K562 (cell line): ENCODE measurements at regions not wholly inside any gene's neighbourhood (a gene's known extent, or its start where the extent isn't known, plus 50 kb on each side); places are given as distances from the start of the nearest gene placed in this dataset.

Experiments used
- ATAC-seq: fragments of 200-7000 bp; cut with Tn5 transposase; 3 replicates; pipeline ENCODE4 v1.9.1; 2020; ENCODE audit warnings: moderate library complexity
- BruUV-seq: library from RNA; stranded (reverse); fragments of 400-500 nt; replicated peaks from 2 replicates; lab custom pipeline; 2021; lab: Mats Ljungman, UMichigan
- CTCF ChIA-PET: fragments of 300-600 bp; formaldehyde crosslinking; extraction: SDS; loops from one replicate; lab custom pipeline; 2021; ENCODE audit warnings: low intra/inter-chr PET ratio; lab: Yijun Ruan, JAX
- POLR2A ChIA-PET: fragments of 300-600, 350-650 bp; sonication (Branson Sonifier 250); formaldehyde crosslinking; extraction: SDS; loops from one replicate; lab custom pipeline; 2021; ENCODE audit warnings: antibody characterized with exemption, inconsistent platforms; lab: Yijun Ruan, JAX
- DNase-seq, 4 experiments: peaks; one replicate each; pipeline versions ENCODE4 v3.0.0 to v3.0.0-alpha.2; 2011 to 2018; ENCODE audit warnings: low spot score in 3 of 4, mixed read lengths in 3 of 4; ENCODE audit errors: extremely low read depth in 1 of 4
- FAIRE-seq: peaks from 2 replicates; lab custom pipeline; 2011; peaks lifted over from hg19 to GRCh38; lab: Jason Lieb, UNC
- H2AFZ ChIP-seq: 2 replicates; pipeline ENCODE4 v1.6.0; 2011; ENCODE audit warnings: low read depth, low read length, control low read depth, inconsistent platforms
- H3K27ac ChIP-seq: fragments of 200-600 bp; 3 replicates; pipeline ENCODE4 v1.8.0; 2011; ENCODE audit warnings: low read depth, mild to moderate bottlenecking, control low read depth, inconsistent platforms, low read length, moderate library complexity, mixed read lengths; ENCODE audit errors: extremely low read depth
- H3K27me3 ChIP-seq, 2 experiments: fragments of 300-600 bp in 1 of 2; 2 replicates in 1 of 2; 3 replicates in 1 of 2; pipeline versions ENCODE4 v1.6.0 to v1.8.0; 2011; ENCODE audit warnings: inconsistent platforms in 2 of 2, low read length in 2 of 2, mild to moderate bottlenecking in 1 of 2, mixed read lengths in 1 of 2, moderate library complexity in 1 of 2; ENCODE audit not compliant: control insufficient read depth in 2 of 2, insufficient read depth in 2 of 2
- H3K36me3 ChIP-seq: fragments of 300-600 bp; 3 replicates; pipeline ENCODE4 v1.8.0; 2011; ENCODE audit warnings: mild to moderate bottlenecking, low read length, inconsistent platforms; ENCODE audit not compliant: control insufficient read depth, insufficient read depth
- H3K4me1 ChIP-seq, 2 experiments: fragments of 200-600 bp in 1 of 2; replicated peaks in 1 of 2; 2 replicates in 1 of 2; 3 replicates in 1 of 2; pipeline versions ENCODE4 v1.5.1 to v1.8.0; 2011; ENCODE audit warnings: inconsistent platforms in 2 of 2, low read length in 2 of 2, mild to moderate bottlenecking in 1 of 2, mixed read lengths in 1 of 2, moderate library complexity in 1 of 2; ENCODE audit not compliant: control insufficient read depth in 2 of 2, insufficient read depth in 2 of 2
- H3K4me2 ChIP-seq: 2 replicates; pipeline ENCODE4 v1.6.1; 2011; ENCODE audit warnings: low read length, control low read depth, inconsistent platforms, mixed read lengths; ENCODE audit not compliant: insufficient read depth
- H3K4me3 ChIP-seq: fragments of 200-600 bp; sonication (generic), shearing (Covaris generic); 2 replicates; pipeline ENCODE4 v1.5.1; 2016; ENCODE audit warnings: control low read depth, inconsistent platforms
- H3K79me2 ChIP-seq: fragments of 200-600 bp; 3 replicates; pipeline ENCODE4 v1.8.0; 2011; ENCODE audit warnings: low read length, inconsistent platforms; ENCODE audit not compliant: control insufficient read depth, insufficient read depth
- H3K9ac ChIP-seq, 2 experiments: 2 replicates each; pipeline versions ENCODE4 v1.6.0 to v1.6.1; 2011; ENCODE audit warnings: low read depth in 2 of 2, low read length in 2 of 2, control low read depth in 1 of 2, inconsistent platforms in 1 of 2, mild to moderate bottlenecking in 1 of 2, mixed read lengths in 1 of 2; ENCODE audit not compliant: insufficient read depth in 1 of 2
- H3K9me1 ChIP-seq: one replicate; pipeline ENCODE4 v1.6.0; 2011; ENCODE audit warnings: inconsistent platforms, mild to moderate bottlenecking, low read length, moderate library complexity; ENCODE audit not compliant: control insufficient read depth, insufficient read depth
- H3K9me3 ChIP-seq: replicated peaks from 2 replicates; pipeline ENCODE4 v1.5.1; 2011; ENCODE audit warnings: low read depth, low read length, inconsistent platforms; ENCODE audit not compliant: control insufficient read depth, insufficient read depth
- H4K20me1 ChIP-seq: replicated peaks from 2 replicates; pipeline ENCODE4 v1.6.1; 2011; ENCODE audit warnings: low read length, inconsistent platforms, mixed read lengths; ENCODE audit not compliant: control insufficient read depth, insufficient read depth
- AFF1 ChIP-seq, 2 experiments: fragments of 450-650 bp; IDR thresholded peaks; 2 replicates each; pipeline ENCODE4 v1.6.1; 2018; ENCODE audit warnings: mild to moderate bottlenecking in 2 of 2, low read depth in 1 of 2; ENCODE audit not compliant: partially characterized antibody in 2 of 2
- C11orf30 ChIP-seq: fragments of 450-650 bp; IDR thresholded peaks from 2 replicates; pipeline ENCODE4 v1.6.1; 2016; ENCODE audit warnings: low read depth, mild to moderate bottlenecking
- HMG20A ChIP-seq: fragments of 450-650 bp; formaldehyde crosslinking; conservative IDR thresholded peaks from 2 replicates; pipeline ENCODE4 v1.4.0; 2020; ENCODE audit warnings: mild to moderate bottlenecking, mixed read lengths
- KAT2B ChIP-seq: IDR thresholded peaks from one replicate; pipeline ENCODE4 v1.6.1; 2012; ENCODE audit warnings: low read depth, mild to moderate bottlenecking, control low read depth, inconsistent platforms, low read length, moderate library complexity
- OTX1 ChIP-seq: fragments of 450-650 bp; formaldehyde crosslinking; IDR thresholded peaks from 2 replicates; pipeline ENCODE4 v1.4.0; 2022; ENCODE audit warnings: mild to moderate bottlenecking
- RBBP5 ChIP-seq: fragments of 200-600 bp; sonication (generic); IDR thresholded peaks from 2 replicates; pipeline ENCODE4 v1.6.1; 2012; ENCODE audit warnings: borderline replicate concordance, mild to moderate bottlenecking, low read length, control low read depth, inconsistent platforms; ENCODE audit not compliant: insufficient read depth, poor library complexity, severe bottlenecking
- SMARCC2 ChIP-seq: fragments of 450-650 bp; IDR thresholded peaks from 2 replicates; pipeline ENCODE4 v1.6.1; 2017; ENCODE audit warnings: antibody characterized with exemption, moderate library complexity, mild to moderate bottlenecking, low read depth
- TEAD2 ChIP-seq: fragments of 450-650 bp; IDR thresholded peaks from 2 replicates; pipeline ENCODE4 v1.6.1; 2016; ENCODE audit warnings: missing genetic modification characterization, control low read depth, missing compliant biosample characterization
- TRIM28 ChIP-seq: fragments of 450-650 bp; IDR thresholded peaks from 2 replicates; pipeline ENCODE4 v1.6.1; 2017
- ZNF224 ChIP-seq: sonication (generic); formaldehyde crosslinking; IDR thresholded peaks from 2 replicates; pipeline ENCODE4 v1.8.0; 2022; ENCODE audit warnings: mild to moderate bottlenecking, missing genetic modification reagents
- ZNF445 ChIP-seq: fragments of 250-450 bp; sonication (Bioruptor Pico); IDR thresholded peaks from 2 replicates; pipeline ENCODE4 v1.4.0; 2020; ENCODE audit warnings: low read depth, mild to moderate bottlenecking, moderate library complexity
- WGBS: fragments of 100-300 bp; shearing (Covaris generic); methylation state at CpG from one replicate; pipeline ENCODE4 v1.1.6; 2016; ENCODE audit warnings: low coverage, mixed read lengths; ENCODE audit not compliant: insufficient coverage; ENCODE audit errors: missing lambda C conversion rate; 5-methylcytosine and 5-hydroxymethylcytosine counted together
- in situ Hi-C: fragments of 300-500 bp; cut with MboI; formaldehyde crosslinking; loops from 4 replicates; pipeline ENCODE4 v1.15.0; 2018; ENCODE audit warnings: inconsistent platforms, mixed read lengths
- intact Hi-C: fragments of 100-400 bp; cut with micrococcal nuclease; formaldehyde crosslinking; loops from 2 replicates; pipeline ENCODE4 v1.14.2; 2022

- ATAC-seq (no peak), DNase-seq (no peak), FAIRE-seq (no peak)
- no peak overlapping the region for H3K9ac ChIP-seq
- no peak overlapping the region for H3K4me2 ChIP-seq
- in situ Hi-C loops (no loop called here), intact Hi-C loops (no loop called here)
- no peaks in the 10 kb centered on the region for H3K9me1 ChIP-seq
- no peak overlapping the region for H2AFZ ChIP-seq
- H3K4me1 ChIP-seq: peaks cover 3 to 11% of the 10 kb centered on the region in 2 experiments; a peak in 2 of 5 replicates
- ChIA-PET POLR2A (no interaction called here), CTCF (interaction anchor here (0.5 kb wide), 1 partner anchor 88 kb away, joined by 3 read pairs; no protein-coding TSS in a partner anchor)
- H3K27me3 ChIP-seq: no peaks in the 10 kb centered on the region; a peak in 1 of 5 replicates
- no peak overlapping the region for H3K4me3 ChIP-seq
- no peaks in the 10 kb centered on the region for H3K9me3 ChIP-seq
- 9% methylated on average over 4 of the region's 4 CpGs for WGBS
- no peaks in the 10 kb centered on the region for H4K20me1 ChIP-seq
- no peaks in the 10 kb centered on the region for H3K79me2 ChIP-seq
- TF ChIP-seq ZNF224 (CRISPR knock-in tag) (no peak), SMARCC2 (no peak), TEAD2 (tag) (no peak), OTX1 (CRISPR knock-in tag) (no peak)
- no peak overlapping the region for H3K27ac ChIP-seq
- BruUV-seq: no TSS peak
- no peaks in the 10 kb centered on the region for H3K36me3 ChIP-seq
Observed at GRCh38 chr4:18111081-18111480, 89.5 kb upstream of the LCORL start.

- peaks cover 3 to 11% of the 10 kb centered on the region in 2 experiments; a peak in 2 of 5 replicates for H3K4me1 ChIP-seq
- H3K4me3 ChIP-seq: no peak overlapping the region
- FAIRE-seq (no peak), DNase-seq (no peak), ATAC-seq (no peak)
- 23% methylated on average over 6 of the region's 6 CpGs for WGBS
- H3K27ac ChIP-seq: no peak overlapping the region
- no peak overlapping the region for H3K4me2 ChIP-seq
- no TSS peak for BruUV-seq
- in situ Hi-C loops: no loop called here
- H4K20me1 ChIP-seq: no peaks in the 10 kb centered on the region
- H2AFZ ChIP-seq: no peak overlapping the region
- no peaks in the 10 kb centered on the region for H3K9me1 ChIP-seq
- no peaks in the 10 kb centered on the region for H3K9me3 ChIP-seq
- H3K27me3 ChIP-seq: no peaks in the 10 kb centered on the region; a peak in 1 of 5 replicates
- H3K79me2 ChIP-seq: no peaks in the 10 kb centered on the region
- H3K36me3 ChIP-seq: no peaks in the 10 kb centered on the region
- intact Hi-C loops: no loop called here
- CTCF ChIA-PET: no interaction called here
- POLR2A ChIA-PET: interaction anchor here (1.0 kb wide), 1 partner anchor 13 kb away, joined by 3 read pairs; no protein-coding TSS in a partner anchor
- H3K9ac ChIP-seq: no peak overlapping the region
- no peak for TF ChIP-seq AFF1 (IDR thresholded peaks at IDR 0.05; ENCODE audit: low read depth in 1 of 2, partially characterized antibody in 2 of 2)
- TF ChIP-seq C11orf30: no peak
- TF ChIP-seq ZNF445 (CRISPR knock-in tag): no peak
- TF ChIP-seq TRIM28: no peak
- TF ChIP-seq KAT2B: no peak
- no peak for TF ChIP-seq RBBP5
- no peak for TF ChIP-seq HMG20A
Observed at GRCh38 chr4:18110099-18110498, 88.5 kb upstream of the LCORL start.
